Endothelial cell of umbilical vein (primary cell): ENCODE measurements at regions not wholly inside any gene's neighbourhood (a gene's known extent, or its start where the extent isn't known, plus 50 kb on each side); places are given as distances from the start of the nearest gene placed in this dataset.

Experiments used
- BruUV-seq: library from RNA; stranded (reverse); fragments of 400-500 nt; replicated peaks from 2 replicates; lab custom pipeline; 2021; lab: Mats Ljungman, UMichigan
- CTCF ChIA-PET: fragments of 300-600, 350-600 bp; sonication (Branson Sonifier 250); formaldehyde crosslinking; loops from one replicate; lab custom pipeline; 2021; ENCODE audit warnings: antibody characterized with exemption, inconsistent platforms; lab: Charles Lee
- POLR2A ChIA-PET: fragments of 300-600, 350-600 bp; sonication (Branson Sonifier 250); formaldehyde crosslinking; loops from one replicate; lab custom pipeline; 2021; ENCODE audit warnings: antibody characterized with exemption, inconsistent platforms; lab: Charles Lee
- DNase-seq: peaks from one replicate; pipeline ENCODE4 v3.0.0-alpha.2; 2011; ENCODE audit warnings: low read depth, low spot score
- FAIRE-seq: peaks from 2 replicates; lab custom pipeline; 2011; peaks lifted over from hg19 to GRCh38; lab: Jason Lieb, UNC
- H2AFZ ChIP-seq: 2 replicates; pipeline ENCODE4 v1.6.0; 2012; ENCODE audit warnings: low read depth, low read length, control low read depth, inconsistent platforms
- H3K27ac ChIP-seq: 2 replicates; pipeline ENCODE4 v1.5.1; 2011; ENCODE audit warnings: low read depth, mild to moderate bottlenecking, control low read depth, low read length, moderate library complexity; ENCODE audit not compliant: insufficient read depth
- H3K27me3 ChIP-seq, 2 experiments: 2 replicates each; pipeline versions ENCODE4 v1.6.0 to v1.6.1; 2011; ENCODE audit warnings: low read length in 2 of 2, mixed read lengths in 1 of 2; ENCODE audit not compliant: control insufficient read depth in 2 of 2, insufficient read depth in 2 of 2
- H3K36me3 ChIP-seq, 2 experiments: 2 replicates in 1 of 2; 3 replicates in 1 of 2; pipeline ENCODE4 v1.5.1; 2011; ENCODE audit warnings: low read length in 2 of 2, mild to moderate bottlenecking in 1 of 2, moderate library complexity in 1 of 2; ENCODE audit not compliant: control insufficient read depth in 2 of 2, insufficient read depth in 2 of 2; ENCODE audit errors: extremely low read depth in 1 of 2
- H3K4me1 ChIP-seq: 3 replicates; pipeline ENCODE4 v1.5.1; 2011; ENCODE audit warnings: mild to moderate bottlenecking, low read length; ENCODE audit not compliant: control insufficient read depth, insufficient read depth; ENCODE audit errors: extremely low read depth
- H3K4me2 ChIP-seq: 2 replicates; pipeline ENCODE4 v1.6.1; 2011; ENCODE audit warnings: low read length, control low read depth, mixed read lengths; ENCODE audit not compliant: insufficient read depth
- H3K4me3 ChIP-seq, 3 experiments: fragments of 200-600 bp in 1 of 3; sonication (generic), shearing (Covaris generic) in 1 of 3; replicated peaks in 1 of 3; 2 replicates each; pipeline ENCODE4 v1.5.1; 2011 to 2016; ENCODE audit warnings: control low read depth in 3 of 3, low read length in 3 of 3, mild to moderate bottlenecking in 2 of 3, inconsistent platforms in 1 of 3, low read depth in 1 of 3, moderate library complexity in 1 of 3; ENCODE audit not compliant: insufficient read depth in 1 of 3
- H3K79me2 ChIP-seq: 2 replicates; pipeline ENCODE4 v1.6.0; 2012; ENCODE audit warnings: low read length, inconsistent platforms; ENCODE audit not compliant: control insufficient read depth, insufficient read depth
- H3K9ac ChIP-seq: replicated peaks from 2 replicates; pipeline ENCODE3; 2011; ENCODE audit warnings: low read length, control low read depth; ENCODE audit not compliant: insufficient read depth; ENCODE audit errors: extremely low read depth
- H3K9me1 ChIP-seq: replicated peaks from 3 replicates; pipeline ENCODE4 v1.6.0; 2011; ENCODE audit warnings: mild to moderate bottlenecking, low read length; ENCODE audit not compliant: control insufficient read depth, insufficient read depth; ENCODE audit errors: extremely low read depth
- H3K9me3 ChIP-seq: replicated peaks from 2 replicates; pipeline ENCODE4 v1.5.1; 2012; ENCODE audit warnings: low read length, inconsistent platforms; ENCODE audit not compliant: control insufficient read depth, insufficient read depth
- H4K20me1 ChIP-seq: replicated peaks from 2 replicates; pipeline ENCODE3; 2011; ENCODE audit warnings: mild to moderate bottlenecking, low read length; ENCODE audit not compliant: control insufficient read depth, insufficient read depth; ENCODE audit errors: extremely low read depth
- CTCF ChIP-seq, 2 donors: IDR thresholded peaks; 1 replicate in 1 of 2; 2 replicates in 1 of 2; pipeline ENCODE4 v1.5.1; 2011; ENCODE audit warnings: low read length in 2 of 2, mild to moderate bottlenecking in 2 of 2, moderate library complexity in 2 of 2, control low read depth in 1 of 2, inconsistent platforms in 1 of 2, low read depth in 1 of 2; ENCODE audit not compliant: insufficient read depth in 1 of 2; ENCODE audit errors: extremely low read depth in 1 of 2
- EZH2 ChIP-seq: IDR thresholded peaks from 2 replicates; pipeline ENCODE4 v1.6.1; 2012; ENCODE audit warnings: borderline replicate concordance, low read depth, mild to moderate bottlenecking, moderate library complexity, low read length, inconsistent platforms; ENCODE audit not compliant: severe bottlenecking
- FOS ChIP-seq: IDR thresholded peaks from 2 replicates; pipeline ENCODE4 v1.6.1; 2011; ENCODE audit warnings: mild to moderate bottlenecking, low read length, moderate library complexity, borderline replicate concordance; ENCODE audit not compliant: insufficient read depth
- GATA2 ChIP-seq: IDR thresholded peaks from 2 replicates; pipeline ENCODE4 v1.7.0; 2011; ENCODE audit warnings: low read depth, mild to moderate bottlenecking, moderate library complexity, mixed read lengths, low read length; ENCODE audit not compliant: insufficient read length, insufficient read depth
- JUN ChIP-seq: IDR thresholded peaks from 2 replicates; pipeline ENCODE4 v1.6.1; 2011; ENCODE audit warnings: borderline replicate concordance, low read depth; ENCODE audit not compliant: insufficient read length, insufficient read depth
- MAX ChIP-seq: IDR thresholded peaks from 2 replicates; pipeline ENCODE4 v1.6.1; 2011; ENCODE audit not compliant: insufficient read depth, insufficient read length
- MYC ChIP-seq: IDR thresholded peaks from one replicate; pipeline ENCODE4 v1.6.1; 2011; ENCODE audit warnings: mild to moderate bottlenecking, low read depth, low read length
- POLR2A ChIP-seq: IDR thresholded peaks from 2 replicates; pipeline ENCODE4 v1.6.1; 2012; ENCODE audit warnings: low read depth, mild to moderate bottlenecking, control low read depth, low read length
- POLR2AphosphoS5 ChIP-seq: IDR thresholded peaks from 2 replicates; pipeline ENCODE4 v1.6.1; 2012; ENCODE audit warnings: low read depth, mild to moderate bottlenecking, control low read depth, low read length, moderate library complexity; ENCODE audit not compliant: insufficient read depth
- dilution Hi-C: fragments of 300-500 bp; cut with MboI; formaldehyde crosslinking; loops from one replicate; pipeline ENCODE4 v1.15.0; 2019; ENCODE audit warnings: low sequenced_read_pairs; ENCODE audit not compliant: extremely low pct_ligation_motif_present
- intact Hi-C: fragments of 100-400 bp; cut with micrococcal nuclease; formaldehyde crosslinking; loops from one replicate; pipeline ENCODE4 v1.10.0; 2022

GRCh38 chr10:124251317-124252065 is 158.1 kb upstream of the CHST15 start:
- H2AFZ ChIP-seq, result no peak overlapping the region
- no peak overlapping the region for H3K4me3 ChIP-seq
- dilution Hi-C loops (no loop called here), intact Hi-C loops (no loop called here)
- no peaks in the 10 kb centered on the region for H3K36me3 ChIP-seq
- H3K9ac ChIP-seq, result no peak overlapping the region
- no peaks in the 10 kb centered on the region for H3K9me3 ChIP-seq
- no peaks in the 10 kb centered on the region for H3K4me1 ChIP-seq
- no peak overlapping the region for H3K4me2 ChIP-seq
- H3K9me1 ChIP-seq, result no peaks in the 10 kb centered on the region
- CTCF ChIA-PET, result interaction anchor here (0.9 to 1.6 kb wide), 2 partner anchors 137 to 257 kb away, joined by 3 to 4 read pairs; no protein-coding TSS in a partner anchor
- DNase-seq, result no peak
- BruUV-seq, result no TSS peak
- no peaks in the 10 kb centered on the region for H4K20me1 ChIP-seq
- no peak overlapping the region for H3K27ac ChIP-seq
- no peaks in the 10 kb centered on the region for H3K27me3 ChIP-seq
- no peak for TF ChIP-seq EZH2
- H3K79me2 ChIP-seq, result no peaks in the 10 kb centered on the region
- POLR2A ChIA-PET, result no interaction called here
- FAIRE-seq, result no peak

GRCh38 chr10:124250506-124250905 is 157.1 kb upstream of the CHST15 start:
- dilution Hi-C loops (no loop called here), intact Hi-C loops (no loop called here)
- Histone ChIP-seq H3K27ac (no peak overlapping the region), H2AFZ (no peak overlapping the region), H3K4me3 (no peak overlapping the region), H3K36me3 (no peaks in the 10 kb centered on the region), H3K9ac (no peak overlapping the region), H3K9me1 (no peaks in the 10 kb centered on the region), H3K79me2 (no peaks in the 10 kb centered on the region), H3K9me3 (no peaks in the 10 kb centered on the region), H4K20me1 (no peaks in the 10 kb centered on the region), H3K27me3 (no peaks in the 10 kb centered on the region), H3K4me1 (no peaks in the 10 kb centered on the region), H3K4me2 (no peak overlapping the region)
- CTCF ChIA-PET, result no interaction called here
- DNase-seq (no peak), FAIRE-seq (no peak)
- POLR2A ChIA-PET, result no interaction called here
- no peak for TF ChIP-seq MYC
- TF ChIP-seq GATA2, result no peak
- no peak for TF ChIP-seq POLR2A
- no peak for TF ChIP-seq EZH2
- TF ChIP-seq CTCF (IDR thresholded peaks at IDR 0.05; ENCODE audit: extremely low read depth in 1 of 2, insufficient read depth in 1 of 2, low read depth in 1 of 2, low read length in 2 of 2), result no peak
- no peak for TF ChIP-seq MAX
- TF ChIP-seq POLR2AphosphoS5, result no peak
- no peak for TF ChIP-seq FOS
- no peak for TF ChIP-seq JUN
- BruUV-seq, result no TSS peak
